HG03439 (cell line): ENCODE measurements at regions not wholly inside any gene's neighbourhood (a gene's known extent, or its start where the extent isn't known, plus 50 kb on each side); places are given as distances from the start of the nearest gene placed in this dataset.

Experiments used
- ATAC-seq: cut with Tn5 transposase; IDR thresholded peaks from one replicate; pipeline ENCODE4 v1.9.1; 2021; ENCODE audit warnings: mild to moderate bottlenecking, moderate library complexity; ENCODE audit not compliant: unreplicated experiment

DNA sequence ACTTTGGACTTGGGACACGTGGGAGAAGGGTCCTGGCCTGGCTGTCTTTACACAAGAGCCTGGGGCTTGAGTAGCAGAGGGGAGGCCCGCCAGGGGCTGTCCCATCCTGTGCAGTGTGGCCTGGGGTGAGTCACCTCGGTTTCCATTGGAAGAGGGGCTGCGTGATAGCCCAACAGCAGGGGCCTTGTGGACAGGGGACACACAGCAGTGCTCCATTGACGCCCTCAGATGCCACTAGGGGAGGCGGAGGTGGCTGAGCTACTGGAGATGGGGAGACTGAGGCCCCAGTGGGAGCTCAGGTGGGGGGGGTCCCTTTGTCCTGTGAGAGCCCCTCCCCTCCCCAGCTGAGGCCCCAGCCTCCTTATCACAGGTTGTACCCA, 50.0 kb upstream of the RNU6ATAC start:
- ATAC-seq: no peak

DNA sequence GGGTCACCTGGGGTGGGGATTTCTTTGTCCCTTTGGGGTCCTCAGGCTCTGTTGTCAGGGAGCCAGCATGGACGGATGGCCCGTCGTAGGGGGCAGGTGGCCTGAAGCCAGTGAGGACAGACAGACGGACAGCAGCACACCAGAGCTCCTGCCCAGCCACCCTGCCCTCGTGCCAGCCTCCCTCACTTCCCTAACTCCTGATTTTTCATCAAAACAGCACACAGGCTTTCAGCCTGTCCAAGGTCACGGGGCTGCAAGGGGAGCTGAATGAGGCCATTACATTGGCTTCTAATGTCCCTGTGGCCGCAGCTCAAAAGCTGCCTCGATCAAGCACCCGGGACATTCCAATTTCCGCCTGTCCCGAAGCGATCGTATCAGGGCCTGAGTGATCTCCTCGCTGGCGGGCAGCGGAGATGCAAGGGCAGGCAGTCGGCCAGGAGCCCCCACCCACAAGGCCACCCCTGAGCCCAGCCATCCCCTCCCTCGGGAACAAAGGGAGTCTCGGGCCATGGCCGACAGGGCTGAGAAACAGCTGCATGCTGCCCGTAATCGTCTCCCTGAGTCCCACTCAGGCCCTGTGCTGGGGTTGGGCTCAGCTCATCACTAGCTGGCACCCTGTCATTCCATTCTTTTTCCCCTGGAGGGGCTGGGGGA, 50.5 kb upstream of the RNU6ATAC start:
- ATAC-seq: no peak

DNA sequence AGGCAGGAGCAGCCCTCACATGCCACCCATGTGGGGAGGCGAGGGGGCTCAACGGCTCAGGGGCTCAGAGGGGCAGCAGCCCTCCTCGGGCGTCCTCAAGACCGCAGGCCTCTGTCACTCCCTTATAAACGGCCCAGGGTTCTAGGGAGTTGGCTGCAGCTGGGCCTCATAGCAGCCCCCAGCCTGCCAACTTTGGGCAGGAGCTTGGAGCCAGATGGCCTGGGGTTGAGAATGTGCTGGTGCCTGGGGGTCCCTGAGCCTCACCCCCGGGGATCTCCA, 51.0 kb upstream of the RNU6ATAC start:
- ATAC-seq: no peak

DNA sequence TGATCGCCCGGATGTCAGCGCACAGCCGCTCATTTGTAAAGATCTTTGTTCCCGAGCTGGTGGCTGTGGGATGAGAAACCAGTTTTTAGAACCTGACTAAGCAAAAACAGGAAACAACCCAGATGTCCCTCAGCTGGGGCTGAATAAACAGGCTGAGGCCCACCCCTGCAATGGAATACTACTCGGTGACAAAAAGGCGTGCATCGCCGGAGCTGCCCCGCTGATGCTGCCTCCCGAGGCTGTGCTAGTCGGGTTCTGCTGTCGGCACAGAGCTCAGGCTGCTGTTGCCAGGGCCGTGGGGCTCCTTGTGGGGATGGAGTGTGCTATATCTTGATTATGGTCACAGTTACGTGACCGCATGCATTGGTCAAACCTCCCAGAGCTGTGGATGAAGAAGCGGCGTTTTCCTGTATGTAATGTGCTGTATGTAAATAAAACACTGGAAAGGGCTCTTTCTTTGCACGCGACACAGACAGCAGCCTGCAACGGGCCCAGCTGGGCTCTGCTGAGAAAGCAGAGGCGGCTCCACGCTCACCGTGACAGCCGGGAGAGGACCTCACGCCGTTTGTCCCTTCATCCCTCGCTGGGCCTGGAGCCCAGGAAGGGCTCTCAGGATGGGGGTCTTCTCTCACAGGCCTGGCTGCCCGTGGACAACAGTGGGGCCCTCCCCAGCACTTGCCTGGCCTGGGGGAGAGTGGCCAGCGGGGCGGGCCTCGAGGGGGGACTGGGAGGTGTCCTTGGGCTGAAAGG, 51.5 kb upstream of the RNU6ATAC start:
- ATAC-seq: no peak

DNA sequence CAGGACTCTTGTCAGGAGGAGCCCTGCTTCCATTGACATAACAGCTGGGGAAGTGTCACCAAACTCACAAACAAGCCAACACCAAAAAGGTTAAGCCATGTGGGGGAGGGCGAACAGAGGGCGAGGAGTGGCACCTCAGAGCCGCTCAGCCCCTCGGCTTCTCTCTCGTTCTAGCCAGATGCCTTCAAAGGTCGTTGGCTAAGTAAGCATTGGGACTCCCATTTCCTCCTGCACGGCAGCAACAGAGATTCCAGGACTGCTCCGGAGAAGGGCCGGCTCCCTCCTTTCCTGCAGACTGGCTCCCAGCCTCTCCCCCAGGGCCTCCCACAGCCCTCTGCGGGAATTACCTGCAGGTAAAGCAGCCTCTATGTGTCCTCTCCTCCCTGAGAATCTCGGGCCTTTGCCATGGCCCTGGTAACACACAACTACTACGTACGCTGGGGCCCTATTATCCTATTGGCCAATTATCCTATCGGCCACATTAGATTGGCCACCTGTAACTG, 52.1 kb upstream of the RNU6ATAC start:
- no peak for ATAC-seq

DNA sequence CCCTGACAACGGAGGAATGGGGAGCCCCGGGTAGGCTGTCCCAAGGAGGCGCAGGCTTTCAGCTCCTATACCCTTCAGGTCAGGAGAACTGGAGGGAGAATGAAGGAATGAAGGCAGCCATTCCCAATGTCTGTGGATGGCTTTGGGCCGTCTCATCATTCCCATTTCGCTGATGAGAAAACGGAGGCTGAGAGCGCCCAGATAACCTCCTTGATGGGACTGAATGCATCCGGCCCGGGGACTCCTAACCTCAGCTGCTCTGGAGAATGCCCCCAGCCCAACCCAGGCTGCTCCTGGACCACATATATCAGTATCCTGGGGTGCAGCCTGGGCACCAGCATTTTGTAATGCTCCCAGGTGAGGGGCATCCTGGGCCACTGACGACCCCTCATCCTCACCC, 52.6 kb upstream of the RNU6ATAC start:
- ATAC-seq: no peak

DNA sequence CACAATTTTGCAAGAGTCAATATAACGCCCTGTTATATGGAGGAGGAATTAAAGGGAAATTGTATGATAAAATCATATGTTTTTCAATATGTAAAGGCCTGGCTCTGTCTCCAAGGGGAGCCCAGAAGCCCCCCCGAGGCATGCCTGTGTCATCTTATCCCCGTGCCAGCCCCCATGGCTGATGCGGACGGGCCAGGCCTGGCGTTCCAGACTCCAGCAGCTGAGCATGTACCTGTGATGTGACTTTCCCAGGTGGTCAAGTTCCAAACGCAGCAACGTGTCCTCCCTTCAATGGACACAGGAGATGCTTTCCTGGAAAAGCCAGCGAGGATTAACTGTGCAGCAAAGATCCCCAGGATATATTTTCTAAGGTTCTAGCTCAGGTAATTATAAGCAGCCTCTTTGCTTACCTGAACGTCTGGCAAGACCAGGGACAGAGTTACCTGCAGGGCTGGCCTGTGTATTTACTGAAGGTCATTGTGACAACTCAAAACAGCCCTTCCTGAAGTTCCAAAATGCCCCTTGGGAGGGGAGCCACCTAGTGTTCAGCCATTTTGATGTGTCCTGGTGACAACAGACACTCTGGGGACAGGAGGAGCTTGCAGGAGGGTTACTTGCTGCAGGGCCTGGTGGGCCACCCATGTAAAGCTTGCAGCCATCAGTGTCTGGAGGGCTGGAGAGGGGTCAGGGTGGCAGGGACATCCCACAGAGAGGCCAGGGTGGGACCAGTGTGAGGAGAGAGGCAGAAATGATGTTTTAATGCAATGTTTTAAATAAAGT, 53.3 kb upstream of the RNU6ATAC start:
- ATAC-seq: no peak

DNA sequence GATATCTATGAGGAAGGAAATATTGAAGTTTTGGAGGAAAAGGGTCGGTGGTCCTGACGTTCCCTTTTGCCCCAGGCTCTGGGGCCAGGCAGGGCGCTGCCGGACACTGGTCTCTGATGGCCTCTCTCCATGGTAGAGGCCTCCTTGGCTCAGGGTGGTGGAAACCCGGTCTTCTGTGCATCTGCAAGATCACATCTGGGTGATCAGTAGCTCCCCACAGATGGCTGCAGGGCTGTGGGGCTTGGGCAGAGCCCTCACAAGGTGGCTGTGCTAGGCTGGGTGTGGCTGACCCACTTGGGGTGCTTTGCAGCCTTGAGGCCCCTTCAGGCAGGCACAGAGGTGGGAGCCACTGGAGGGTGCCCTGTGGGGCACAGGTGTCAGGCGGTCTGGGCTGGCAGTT, 53.9 kb upstream of the RNU6ATAC start:
- no peak for ATAC-seq

DNA sequence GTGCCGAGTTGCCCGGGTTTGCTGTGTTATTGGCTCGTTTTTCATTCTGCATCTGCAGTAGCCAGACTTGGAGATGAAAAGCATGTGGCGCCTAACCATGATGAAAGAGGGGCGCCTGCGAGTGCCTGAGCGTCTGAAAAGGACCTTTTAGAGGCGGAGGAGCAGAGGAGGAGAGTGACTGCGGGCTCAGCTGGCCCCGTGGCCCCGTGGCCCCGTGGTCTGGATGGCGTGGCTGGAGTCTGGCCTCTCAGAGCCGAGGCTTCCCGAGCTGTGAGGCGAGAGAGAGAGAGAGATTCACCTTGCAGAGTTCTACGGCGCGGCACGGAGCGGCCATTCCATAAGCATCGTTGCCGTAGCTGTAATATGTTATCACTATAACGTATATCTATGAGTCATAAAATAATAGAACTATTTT, 55.3 kb upstream of the RNU6ATAC start:
- no peak for ATAC-seq

DNA sequence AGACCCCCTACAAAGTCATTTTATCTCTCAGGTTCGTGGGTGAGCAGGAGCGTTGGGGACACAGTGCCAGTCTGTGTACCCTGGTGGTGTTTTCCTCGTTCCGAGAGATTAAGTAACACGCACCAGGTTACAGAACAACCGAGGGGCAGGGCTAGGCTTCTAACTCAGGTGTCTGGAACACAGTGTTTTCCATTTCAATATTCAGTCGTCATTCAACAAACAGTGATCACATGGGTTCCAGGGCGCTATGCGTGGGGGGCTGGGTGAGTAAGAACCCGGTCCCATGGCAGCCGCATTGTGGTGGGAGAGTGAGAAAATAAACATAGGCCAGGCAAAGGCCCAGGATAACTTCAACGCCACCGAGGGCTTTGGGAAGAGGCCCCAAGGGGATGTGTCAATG, 55.9 kb upstream of the RNU6ATAC start:
- no peak for ATAC-seq

DNA sequence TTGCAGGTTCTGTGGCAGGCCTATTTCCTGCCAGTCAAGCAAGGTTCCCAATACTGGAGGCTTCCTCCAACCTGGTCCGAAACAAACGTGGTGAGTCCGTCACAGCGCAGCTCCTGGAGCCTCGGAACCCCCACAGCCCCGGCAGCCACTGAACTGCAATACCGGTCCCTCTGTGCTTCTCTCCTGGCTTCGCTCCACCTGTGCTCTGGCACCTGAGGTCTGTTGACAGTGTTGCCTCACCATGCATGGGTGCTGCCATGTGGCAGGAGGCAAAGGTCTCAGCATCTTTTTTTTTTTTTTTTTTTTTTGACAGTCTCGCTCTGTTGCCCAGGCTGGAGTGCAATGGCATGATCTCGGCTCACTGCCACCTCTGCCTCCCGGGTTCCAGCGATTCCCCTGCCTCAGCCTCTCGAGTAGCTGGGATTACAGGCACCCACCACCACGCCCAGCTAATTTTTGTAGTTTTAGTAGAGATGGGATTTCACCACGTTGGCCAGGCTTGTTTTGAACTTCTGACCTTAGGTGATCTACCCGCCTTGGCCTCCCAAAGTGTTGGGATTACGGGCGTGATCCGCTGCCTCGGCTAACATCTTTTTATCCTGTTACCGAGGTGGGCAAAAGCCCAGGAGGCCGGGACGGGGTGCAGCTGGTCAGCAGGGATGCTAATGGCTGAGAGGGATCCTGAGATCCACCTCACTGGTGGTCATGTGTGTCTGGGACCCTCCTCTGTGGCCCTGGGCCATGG, 57.1 kb upstream of the RNU6ATAC start:
- no peak for ATAC-seq

DNA sequence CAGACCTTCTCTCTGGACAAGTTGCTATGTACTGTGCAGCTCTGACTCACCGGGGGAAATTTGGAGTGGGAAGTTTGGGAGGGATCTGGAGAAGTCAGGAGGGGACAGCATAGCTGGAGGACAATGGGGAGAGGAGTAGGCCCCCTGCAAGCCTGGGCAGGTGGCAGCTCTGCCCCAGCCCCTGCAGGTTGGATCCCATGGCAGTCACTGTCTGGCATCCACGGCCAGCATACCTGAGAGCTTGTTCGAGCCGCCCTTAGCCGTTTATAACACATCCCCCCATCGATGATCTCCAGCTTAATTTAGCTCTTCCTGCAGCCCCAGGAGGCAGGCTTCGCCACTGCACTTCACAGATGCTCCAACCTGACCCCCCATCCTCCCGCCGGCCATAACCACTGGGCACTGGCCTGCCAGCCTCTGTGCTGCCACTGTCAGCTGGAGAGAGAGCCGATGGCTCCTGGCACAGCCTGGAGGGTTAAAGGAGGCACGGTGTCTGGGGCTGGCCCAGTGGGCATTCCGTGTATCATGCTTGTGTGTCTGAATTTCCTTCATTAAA, 57.7 kb upstream of the RNU6ATAC start:
- ATAC-seq: no peak

DNA sequence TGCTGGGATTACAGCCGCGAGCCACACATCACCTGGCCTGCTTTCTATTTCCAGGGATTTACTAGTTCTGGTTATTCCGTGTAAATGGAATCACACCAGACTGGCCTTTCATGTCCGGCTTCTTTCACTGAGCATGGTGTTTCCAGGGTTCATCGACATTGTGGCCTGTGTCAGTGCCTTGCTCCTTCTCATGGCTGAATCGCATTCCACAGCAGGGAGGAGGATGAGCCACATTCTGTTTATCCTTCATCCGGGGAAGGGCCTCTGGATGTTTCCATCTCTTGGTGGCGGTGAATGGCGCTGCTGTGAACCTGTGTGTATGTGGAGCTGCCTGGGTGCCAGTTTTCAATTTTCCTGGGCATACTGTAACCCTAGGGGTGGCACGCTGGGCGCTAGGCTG, 58.7 kb upstream of the RNU6ATAC start:
- no peak for ATAC-seq

DNA sequence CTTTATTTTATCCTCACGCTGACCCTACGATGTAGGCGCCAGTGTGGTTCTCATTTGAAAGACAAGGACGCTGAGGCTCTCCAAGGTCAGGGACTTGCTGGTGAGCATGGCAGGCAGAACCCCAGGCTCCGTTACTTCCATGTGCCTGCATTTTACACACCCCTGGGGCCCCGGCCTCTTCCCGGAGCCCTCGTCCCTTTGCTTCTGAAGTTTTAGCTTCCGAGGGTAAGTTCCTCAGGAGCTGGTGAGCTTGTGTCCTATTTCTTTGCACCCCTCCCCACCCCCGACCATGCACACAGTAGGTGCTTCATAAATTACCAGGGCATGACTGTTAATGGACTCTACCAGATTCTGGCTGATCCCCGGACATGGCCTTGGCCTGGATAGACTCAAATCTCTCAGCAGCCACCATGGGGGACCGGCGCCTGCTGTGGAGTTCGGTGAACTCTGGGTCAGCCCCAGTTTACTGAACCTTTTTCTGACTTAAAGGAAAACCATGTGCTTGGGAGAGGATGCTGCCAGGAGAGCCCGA, 59.3 kb upstream of the RNU6ATAC start:
- ATAC-seq: no peak

DNA sequence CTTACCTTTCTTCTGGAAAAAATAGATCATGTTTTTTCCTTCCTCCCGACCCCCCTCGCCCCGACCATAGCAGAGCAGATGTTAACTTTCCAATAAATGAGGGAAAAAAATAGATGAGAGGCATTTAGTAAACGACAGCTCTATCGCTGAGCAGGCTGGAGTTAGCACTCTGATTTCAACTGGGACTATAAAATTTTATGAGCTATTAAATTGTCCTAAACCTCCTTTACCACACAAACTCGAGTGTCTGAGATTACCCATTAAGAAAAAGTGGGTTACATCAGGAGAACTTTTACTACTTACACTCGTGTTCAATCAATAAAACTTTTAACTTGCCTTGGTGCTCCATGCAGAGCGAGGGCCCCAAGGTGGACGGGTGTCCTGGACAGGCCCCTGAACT, 59.8 kb upstream of the RNU6ATAC start:
- no peak for ATAC-seq

DNA sequence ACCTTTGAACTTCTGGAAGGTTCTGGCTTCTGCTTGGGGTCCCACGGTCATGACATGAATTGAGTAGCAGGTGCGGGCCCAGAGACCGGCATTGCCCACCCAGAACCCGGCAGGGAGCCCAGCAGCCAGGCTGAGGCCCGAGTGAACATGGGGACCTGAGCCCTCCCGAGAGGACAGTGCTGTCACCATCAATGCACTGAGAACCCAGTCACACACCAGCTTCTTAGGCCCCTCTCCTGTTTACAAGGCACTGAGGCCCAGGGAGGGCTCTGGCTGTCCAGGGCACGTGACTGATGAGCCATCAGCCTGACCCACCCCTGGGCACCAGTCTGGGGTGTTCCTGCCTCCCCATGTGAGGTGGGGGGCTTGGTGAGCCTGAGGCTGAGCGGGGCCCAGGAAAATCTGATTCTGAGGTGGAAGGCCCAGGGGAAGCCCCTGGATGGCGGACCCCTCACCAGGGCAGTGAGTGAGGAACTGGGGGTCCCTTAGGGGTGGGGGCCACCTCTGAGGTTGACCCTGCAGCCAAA, 60.3 kb upstream of the RNU6ATAC start:
- no peak for ATAC-seq

DNA sequence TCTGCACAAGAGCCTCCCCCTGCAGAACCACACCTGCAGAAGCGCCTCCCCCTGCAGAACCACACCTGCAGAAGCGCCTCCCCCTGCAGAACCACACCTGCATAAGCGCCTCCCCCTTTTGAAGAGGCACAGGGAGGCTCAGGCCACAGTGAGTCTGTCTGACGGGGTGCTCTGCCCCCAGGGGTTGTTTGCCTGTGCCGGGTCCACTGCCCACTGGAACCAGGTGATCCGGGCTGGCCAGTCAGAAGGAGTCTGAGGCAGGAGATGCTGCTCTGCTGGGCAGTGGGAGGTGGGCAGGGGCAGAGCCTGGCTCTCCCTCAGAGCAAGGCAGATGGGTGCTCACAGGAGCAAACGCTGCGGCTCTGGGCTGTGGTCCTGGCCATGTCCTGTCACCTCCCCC, 60.8 kb upstream of the RNU6ATAC start:
- ATAC-seq: no peak

DNA sequence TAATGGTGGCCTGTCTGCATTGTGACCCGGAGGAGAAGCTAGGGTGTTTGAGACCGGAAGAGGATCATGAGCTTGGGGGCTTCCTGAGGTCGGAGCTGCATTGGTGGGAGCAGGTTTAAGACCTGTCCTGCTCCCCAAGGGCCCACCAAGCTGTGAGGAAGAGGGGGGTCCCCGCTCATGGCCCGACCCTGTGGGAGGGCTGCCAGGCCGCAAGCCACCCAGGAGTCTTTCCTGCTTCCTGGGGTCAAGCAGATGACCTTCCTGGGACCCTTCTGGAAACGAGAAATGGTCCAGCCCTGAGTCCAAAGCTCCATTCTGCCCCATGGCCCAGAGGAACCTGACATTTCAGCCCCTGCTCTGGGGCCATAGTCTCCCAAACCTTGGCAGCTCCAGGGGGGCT, 61.5 kb upstream of the RNU6ATAC start:
- ATAC-seq: no peak

DNA sequence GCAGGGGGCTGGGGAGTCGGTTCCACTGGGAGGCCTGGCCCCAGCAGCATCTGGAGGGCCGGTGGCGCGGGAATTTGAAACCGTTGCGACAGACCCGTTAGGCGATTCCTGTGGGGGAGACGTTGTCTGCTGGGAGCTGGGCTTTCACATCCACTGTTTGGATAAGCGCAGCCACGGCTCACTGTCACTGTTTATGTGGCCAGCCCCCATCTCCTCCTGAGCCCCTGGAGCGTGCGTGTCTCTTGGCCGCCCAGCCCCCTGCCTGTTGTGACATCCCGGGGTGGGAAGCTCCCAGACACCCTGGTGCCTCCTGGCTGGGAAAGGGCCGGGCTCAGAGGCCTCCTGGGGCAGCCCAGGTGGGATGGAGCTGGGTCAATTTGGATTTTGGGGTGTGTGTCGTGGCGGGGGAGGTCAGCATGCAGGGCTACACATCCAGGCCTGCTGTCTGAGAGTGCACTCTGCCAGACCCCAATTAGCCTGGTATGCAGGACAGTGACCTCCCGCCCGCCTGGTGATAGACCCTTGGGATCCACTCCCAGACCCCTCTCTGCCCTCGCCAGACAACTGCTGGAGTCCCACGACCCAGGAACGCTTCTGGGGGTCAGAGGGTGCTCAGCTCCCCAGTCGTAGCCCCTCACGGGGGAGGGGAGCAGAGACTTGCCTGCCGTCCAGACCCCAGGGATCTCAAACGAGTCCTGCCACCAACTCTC, 62.0 kb upstream of the RNU6ATAC start:
- ATAC-seq: no peak
